OCI-LY3 (cell line): ENCODE measurements at regions not wholly inside any gene's neighbourhood (a gene's known extent, or its start where the extent isn't known, plus 50 kb on each side); places are given as distances from the start of the nearest gene placed in this dataset.

ENCODE experiments used
- H2AFZ ChIP-seq: fragments of 200-600, 300-600 bp; shearing (Covaris generic); 2 replicates; pipeline ENCODE4 v1.6.0; 2014; ENCODE audit warnings: antibody characterized with exemption, low read depth, low read length
- H3K27ac ChIP-seq: fragments of 200-600, 300-600 bp; sonication (generic); 2 replicates; pipeline ENCODE4 v1.5.1; 2014; ENCODE audit warnings: mild to moderate bottlenecking, low read length, moderate library complexity, mixed read lengths
- H3K27me3 ChIP-seq: fragments of 200-600, 300-600 bp; sonication (generic); 2 replicates; pipeline ENCODE4 v1.6.1; 2014; ENCODE audit warnings: low read depth, low read length, mixed read lengths
- H3K36me3 ChIP-seq: fragments of 200-600, 300-600 bp; sonication (generic); replicated peaks from 2 replicates; pipeline ENCODE3; 2014; ENCODE audit warnings: low read depth, low read length, mixed read lengths
- H3K4me1 ChIP-seq: fragments of 300-600, 200-600 bp; sonication (generic); 2 replicates; pipeline ENCODE4 v1.6.1; 2014; ENCODE audit warnings: low read length, mixed read lengths
- H3K4me2 ChIP-seq: fragments of 200-600, 300-600 bp; sonication (generic); 2 replicates; pipeline ENCODE4 v1.6.1; 2014; ENCODE audit warnings: low read length, mixed read lengths
- H3K4me3 ChIP-seq: fragments of 300-600, 200-600 bp; sonication (generic); 2 replicates; pipeline ENCODE4 v1.5.1; 2014; ENCODE audit warnings: antibody characterized with exemption, mild to moderate bottlenecking, low read length, moderate library complexity
- H3K79me2 ChIP-seq: fragments of 300-600, 200-600 bp; shearing (Covaris generic); 2 replicates; pipeline ENCODE4 v1.6.1; 2014; ENCODE audit warnings: mild to moderate bottlenecking, low read length, mixed read lengths
- H3K9ac ChIP-seq: fragments of 300-600, 200-600 bp; shearing (Covaris generic); 2 replicates; pipeline ENCODE4 v1.6.0; 2014; ENCODE audit warnings: mild to moderate bottlenecking, low read length, moderate library complexity
- H3K9me3 ChIP-seq: fragments of 200-600, 300-600 bp; shearing (Covaris generic); 2 replicates; pipeline ENCODE4 v1.6.1; 2014; ENCODE audit warnings: low read length, mixed read lengths; ENCODE audit not compliant: insufficient read depth
- H4K20me1 ChIP-seq: fragments of 200-600, 300-600 bp; sonication (generic); 2 replicates; pipeline ENCODE4 v1.6.1; 2016; ENCODE audit warnings: low read length, mixed read lengths; ENCODE audit not compliant: insufficient read depth
- CTCF ChIP-seq: fragments of 200-600, 300-600 bp; sonication (generic); IDR thresholded peaks from 2 replicates; pipeline ENCODE4 v1.5.1; 2014; ENCODE audit warnings: antibody characterized with exemption, low read length, low read depth
- EZH2phosphoT487 ChIP-seq: fragments of 200-600 bp; shearing (Covaris generic); IDR thresholded peaks from 2 replicates; pipeline ENCODE4 v1.6.1; 2018; ENCODE audit warnings: antibody characterized with exemption, mixed run types, low read depth

- Histone ChIP-seq H4K20me1 (no peaks in the 10 kb centered on the region), H3K4me1 (peaks cover 46% of the 10 kb centered on the region), H3K4me2 (peak overlapping the region; percentile 72), H2AFZ (peak overlapping the region; percentile 4; the same call in 1 of the 2 replicates), H3K79me2 (no peaks in the 10 kb centered on the region), H3K9ac (peak overlapping the region; percentile 42; the same call in 1 of the 2 replicates), H3K27me3 (no peaks in the 10 kb centered on the region), H3K4me3 (peak overlapping the region; percentile 63), H3K9me3 (no peaks in the 10 kb centered on the region), H3K27ac (no peak overlapping the region), H3K36me3 (no peaks in the 10 kb centered on the region)
- TF ChIP-seq EZH2phosphoT487 (no peak), CTCF (no peak)
Measured at GRCh38 chr1:234970401-234970730, 158.3 kb downstream of the TOMM20 start.

GRCh38 chr1:234969581-234970400 is 158.8 kb downstream of the TOMM20 start:
- no peaks in the 10 kb centered on the region for H3K9me3 ChIP-seq
- H3K36me3 ChIP-seq, result no peaks in the 10 kb centered on the region
- no peak overlapping the region for H3K27ac ChIP-seq
- H3K27me3 ChIP-seq, result no peaks in the 10 kb centered on the region
- H3K9ac ChIP-seq, result peak overlapping the region; percentile 42
- H3K4me3 ChIP-seq, result peak overlapping the region; percentile 63
- no peak for TF ChIP-seq EZH2phosphoT487
- no peak for TF ChIP-seq CTCF
- H2AFZ ChIP-seq, result peak overlapping the region; percentile 24
- no peaks in the 10 kb centered on the region for H4K20me1 ChIP-seq
- H3K4me1 ChIP-seq, result peaks cover 52% of the 10 kb centered on the region
- peak overlapping the region; percentile 72 for H3K4me2 ChIP-seq
- H3K79me2 ChIP-seq, result no peaks in the 10 kb centered on the region

GRCh38 chr1:234969011-234969441 is 159.6 kb downstream of the TOMM20 start:
- TF ChIP-seq EZH2phosphoT487 (no peak), CTCF (no peak)
- no peaks in the 10 kb centered on the region for H3K9me3 ChIP-seq
- no peaks in the 10 kb centered on the region for H3K79me2 ChIP-seq
- no peaks in the 10 kb centered on the region for H4K20me1 ChIP-seq
- peaks cover 60% of the 10 kb centered on the region for H3K4me1 ChIP-seq
- peak overlapping the region; percentile 9; the same call in 1 of the 2 replicates for H2AFZ ChIP-seq
- H3K4me3 ChIP-seq, result no peak overlapping the region
- H3K9ac ChIP-seq, result no peak overlapping the region
- H3K36me3 ChIP-seq, result no peaks in the 10 kb centered on the region
- H3K27ac ChIP-seq, result no peak overlapping the region
- H3K4me2 ChIP-seq, result no peak overlapping the region
- no peaks in the 10 kb centered on the region for H3K27me3 ChIP-seq

DNA sequence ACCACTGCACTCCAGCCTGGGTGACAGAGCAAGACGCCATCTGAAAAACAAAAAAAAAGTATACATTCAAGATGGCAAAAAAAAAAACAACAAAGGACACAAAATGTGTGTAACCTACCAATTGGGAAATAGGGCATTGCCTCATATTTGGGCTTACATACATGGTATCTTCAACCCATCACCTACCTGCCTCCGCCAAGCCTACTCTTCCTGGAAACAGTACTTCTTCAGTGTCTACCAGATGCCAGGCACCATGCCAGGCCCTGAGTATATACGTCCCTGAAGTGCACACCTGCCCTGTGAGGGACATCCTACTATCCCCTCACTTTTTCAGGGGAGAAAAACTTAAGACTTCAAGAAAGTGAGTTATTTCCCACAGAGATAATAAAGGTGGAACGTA is 160.2 kb downstream of the TOMM20 start:
- H4K20me1 ChIP-seq, result no peaks in the 10 kb centered on the region
- no peak overlapping the region for H3K4me2 ChIP-seq
- no peak overlapping the region for H3K9ac ChIP-seq
- no peaks in the 10 kb centered on the region for H3K36me3 ChIP-seq
- no peak overlapping the region for H2AFZ ChIP-seq
- no peaks in the 10 kb centered on the region for H3K9me3 ChIP-seq
- H3K4me1 ChIP-seq, result peaks cover 61% of the 10 kb centered on the region
- H3K27me3 ChIP-seq, result no peaks in the 10 kb centered on the region
- TF ChIP-seq EZH2phosphoT487 (no peak), CTCF (no peak)
- no peak overlapping the region for H3K4me3 ChIP-seq
- H3K79me2 ChIP-seq, result no peaks in the 10 kb centered on the region
- H3K27ac ChIP-seq, result no peak overlapping the region
